Naive B cell (primary cell): ENCODE measurements at regions not wholly inside any gene's neighbourhood (a gene's known extent, or its start where the extent isn't known, plus 50 kb on each side); places are given as distances from the start of the nearest gene placed in this dataset.
A peak's percentile ranks its signal among the peaks of the same experiment; 100 is the strongest.
"Not testable (repeated sequence)": the region's sequence is repeated elsewhere in the genome, so short reads cannot be mapped to it uniquely, and the experiment has no call there.

Source experiments
- ATAC-seq, 2 donors: fragments of 150-1000 bp; cut with Tn5 transposase; 2 replicates each; pipeline ENCODE4 v1.10.0; 2021; ENCODE audit warnings: low read depth in 2 of 2, mild to moderate bottlenecking in 2 of 2, moderate library complexity in 2 of 2
- DNase-seq: peaks from one replicate; pipeline ENCODE4 v3.0.0; 2022
- H3K27ac Mint-ChIP-seq, 6 donors: one replicate each; pipeline ENCODE4 v1.8.0; 2020 to 2022; ENCODE audit warnings: mild to moderate bottlenecking in 6 of 6, mixed read lengths in 6 of 6, moderate library complexity in 5 of 6, inconsistent platforms in 2 of 6
- H3K27me3 Mint-ChIP-seq, 3 donors: one replicate each; pipeline ENCODE4 v1.8.0; 2021 to 2022; ENCODE audit warnings: mixed read lengths in 3 of 3, mild to moderate bottlenecking in 1 of 3
- H3K36me3 Mint-ChIP-seq, 2 donors: one replicate each; pipeline ENCODE4 v1.8.0; 2020 to 2022; ENCODE audit warnings: mixed read lengths in 2 of 2, inconsistent platforms in 1 of 2, mild to moderate bottlenecking in 1 of 2
- H3K4me1 Mint-ChIP-seq, 3 donors: one replicate each; pipeline ENCODE4 v1.8.0; 2020 to 2022; ENCODE audit warnings: mixed read lengths in 3 of 3, inconsistent platforms in 1 of 3, mild to moderate bottlenecking in 1 of 3, moderate library complexity in 1 of 3
- H3K4me3 Mint-ChIP-seq, 8 donors: one replicate each; pipeline ENCODE4 v1.8.0; 2020 to 2022; ENCODE audit warnings: mild to moderate bottlenecking in 8 of 8, mixed read lengths in 8 of 8, moderate library complexity in 8 of 8, inconsistent platforms in 2 of 8
- H3K9me3 Mint-ChIP-seq, 7 donors: one replicate each; pipeline ENCODE4 v1.8.0; 2020 to 2022; ENCODE audit warnings: mixed read lengths in 7 of 7, mild to moderate bottlenecking in 5 of 7, inconsistent platforms in 2 of 7, moderate library complexity in 1 of 7

- H3K9me3 Mint-ChIP-seq, ATAC-seq, H3K4me3 Mint-ChIP-seq, H3K4me1 Mint-ChIP-seq, H3K36me3 Mint-ChIP-seq, H3K27ac Mint-ChIP-seq, DNase-seq, H3K27me3 Mint-ChIP-seq: not testable (repeated sequence)
Measured at GRCh38 chr13:22813531-22814377, 367.0 kb upstream of the SGCG start.

- H3K36me3 Mint-ChIP-seq, H3K27ac Mint-ChIP-seq: not testable (repeated sequence)
Measured at GRCh38 chr13:22814433-22814832, 366.3 kb upstream of the SGCG start.

GRCh38 chr13:22821589-22821988 lies 359.2 kb upstream of the SGCG start:
- H3K9me3 Mint-ChIP-seq, result peaks cover 0 to 4% (median 1%) of the 10 kb centered on the region in 7 donors
- no peaks in the 10 kb centered on the region for H3K4me1 Mint-ChIP-seq
- ATAC-seq (no peak), DNase-seq (no peak)
- H3K4me3 Mint-ChIP-seq, result no peak overlapping the region
- H3K36me3 Mint-ChIP-seq, result no peaks in the 10 kb centered on the region
- peaks cover 0 to 11% (median 0%) of the 10 kb centered on the region in 3 donors for H3K27me3 Mint-ChIP-seq
- H3K27ac Mint-ChIP-seq, result no peak overlapping the region

More at GRCh38 chr13:22814433-22814832, 366.3 kb upstream of the SGCG start:
- DNase-seq, H3K27me3 Mint-ChIP-seq, H3K4me1 Mint-ChIP-seq, H3K4me3 Mint-ChIP-seq, ATAC-seq, H3K9me3 Mint-ChIP-seq: not testable (repeated sequence)

GRCh38 chr13:22825186-22825585 lies 355.6 kb upstream of the SGCG start:
- ATAC-seq (no peak), DNase-seq (no peak)
- peaks cover 0 to 3% (median 1%) of the 10 kb centered on the region in 7 donors for H3K9me3 Mint-ChIP-seq
- H3K36me3 Mint-ChIP-seq, result no peaks in the 10 kb centered on the region
- H3K4me1 Mint-ChIP-seq, result no peaks in the 10 kb centered on the region
- H3K4me3 Mint-ChIP-seq, result no peak overlapping the region
- peaks cover 0 to 2% (median 0%) of the 10 kb centered on the region in 3 donors for H3K27me3 Mint-ChIP-seq
- no peak overlapping the region for H3K27ac Mint-ChIP-seq

GRCh38 chr13:22828081-22828480 lies 352.7 kb upstream of the SGCG start:
- no peak for DNase-seq
- H3K27ac Mint-ChIP-seq, result no peak overlapping the region
- H3K9me3 Mint-ChIP-seq, result peaks cover 0 to 3% (median 0%) of the 10 kb centered on the region in 7 donors
- H3K27me3 Mint-ChIP-seq, result no peaks in the 10 kb centered on the region
- no peaks in the 10 kb centered on the region for H3K36me3 Mint-ChIP-seq
- H3K4me3 Mint-ChIP-seq, result no peak overlapping the region
- no peaks in the 10 kb centered on the region for H3K4me1 Mint-ChIP-seq
- ATAC-seq, result no peak

GRCh38 chr13:22836475-22836874 lies 344.3 kb upstream of the SGCG start:
- H3K4me1 Mint-ChIP-seq, result no peaks in the 10 kb centered on the region
- H3K4me3 Mint-ChIP-seq, result no peak overlapping the region
- ATAC-seq (no peak), DNase-seq (no peak)
- H3K36me3 Mint-ChIP-seq, result no peaks in the 10 kb centered on the region
- H3K27ac Mint-ChIP-seq, result no peak overlapping the region
- H3K27me3 Mint-ChIP-seq, result peaks cover 0 to 21% (median 19%) of the 10 kb centered on the region in 3 donors
- peaks cover 0 to 3% (median 0%) of the 10 kb centered on the region in 7 donors for H3K9me3 Mint-ChIP-seq

DNA sequence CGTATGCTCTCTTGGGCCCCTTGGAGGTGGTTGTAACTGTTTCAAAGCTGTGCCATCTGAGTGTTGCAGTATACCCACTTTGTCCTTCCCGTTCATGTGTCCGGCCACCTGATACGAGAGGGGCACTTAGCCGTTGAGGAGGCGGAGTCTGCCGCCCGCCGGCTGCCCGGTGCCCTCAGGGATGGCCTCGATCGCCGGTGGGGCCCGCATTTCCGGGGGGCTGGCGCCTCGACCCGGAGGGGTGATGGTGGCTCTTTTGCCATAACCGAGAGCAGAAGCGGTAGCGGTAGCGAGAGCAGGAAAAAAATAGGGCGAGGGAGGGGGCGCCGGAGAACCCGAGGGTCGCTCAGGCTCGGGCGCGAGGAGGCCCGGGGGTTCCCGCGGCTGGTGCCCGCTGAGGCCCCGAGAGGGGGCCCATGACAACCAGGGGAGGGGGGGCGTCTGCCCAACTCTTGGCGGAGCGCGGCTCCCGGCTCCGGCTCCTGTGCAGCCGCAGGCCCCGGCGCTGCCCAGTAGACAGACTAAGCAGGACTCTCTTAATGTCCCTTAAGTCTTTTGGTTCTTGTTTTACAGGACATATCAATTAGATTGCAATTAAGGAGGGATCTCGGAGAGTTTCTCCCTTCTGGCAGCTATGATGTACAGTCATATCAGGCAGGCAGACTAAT lies 342.7 kb upstream of the SGCG start:
- no peaks in the 10 kb centered on the region for H3K36me3 Mint-ChIP-seq
- H3K4me1 Mint-ChIP-seq, result no peaks in the 10 kb centered on the region
- no peak overlapping the region for H3K27ac Mint-ChIP-seq
- H3K9me3 Mint-ChIP-seq, result peaks cover 0 to 3% (median 0%) of the 10 kb centered on the region in 7 donors
- H3K27me3 Mint-ChIP-seq, result peaks cover 0 to 21% (median 19%) of the 10 kb centered on the region in 3 donors
- no peak overlapping the region for H3K4me3 Mint-ChIP-seq
- ATAC-seq (no peak), DNase-seq (no peak)

DNA sequence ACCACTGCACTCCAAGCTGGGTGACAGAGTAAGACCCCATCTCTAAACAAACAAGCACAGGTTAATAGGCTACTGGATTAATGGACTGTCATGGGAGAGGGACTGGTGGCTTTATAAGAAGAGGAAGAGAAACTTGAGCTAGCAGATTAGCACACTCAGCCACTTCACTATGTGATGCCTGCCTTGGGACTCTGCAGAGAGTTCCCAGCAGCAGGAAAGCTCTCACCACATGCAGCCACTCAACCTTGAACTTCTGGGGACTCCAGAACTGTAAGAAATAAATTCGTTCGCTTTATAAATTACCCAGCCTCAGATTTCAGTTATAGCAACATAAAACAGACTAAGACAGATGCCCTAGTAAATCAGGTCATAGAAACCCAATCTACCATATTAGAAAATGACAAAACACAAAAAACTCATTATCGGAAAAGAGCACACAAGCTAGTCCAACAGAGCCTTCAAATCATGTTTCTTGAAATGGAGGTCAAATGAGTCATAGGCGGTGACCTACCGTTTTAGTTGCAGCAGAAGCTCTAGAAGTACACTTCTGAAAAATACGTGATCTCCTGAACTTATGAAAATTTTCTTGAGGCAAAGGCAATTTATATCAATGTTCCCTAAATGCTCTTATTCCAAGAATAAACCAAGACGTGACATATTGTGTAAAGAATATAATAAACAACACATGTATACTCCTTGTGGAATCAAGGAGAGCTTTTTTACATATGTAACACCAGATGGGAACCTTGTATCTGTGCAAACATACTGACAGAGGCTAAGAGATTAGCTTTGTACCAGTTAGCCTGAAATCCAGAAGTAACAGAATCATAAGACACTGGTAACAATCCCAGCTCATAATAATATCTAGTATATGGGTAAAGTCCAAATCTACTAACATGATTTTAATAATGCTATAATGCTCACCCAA lies 340.9 kb upstream of the SGCG start:
- DNase-seq, result no peak
- H3K9me3 Mint-ChIP-seq, result peaks cover 0 to 4% (median 0%) of the 10 kb centered on the region in 7 donors
- no peaks in the 10 kb centered on the region for H3K4me1 Mint-ChIP-seq
- no peaks in the 10 kb centered on the region for H3K36me3 Mint-ChIP-seq
- ATAC-seq, result no peak
- peaks cover 0 to 21% (median 19%) of the 10 kb centered on the region in 3 donors for H3K27me3 Mint-ChIP-seq
- H3K27ac Mint-ChIP-seq, result no peak overlapping the region
- H3K4me3 Mint-ChIP-seq, result no peak overlapping the region

- no peak for DNase-seq
- H3K27me3 Mint-ChIP-seq, result no peaks in the 10 kb centered on the region
- H3K36me3 Mint-ChIP-seq, result no peaks in the 10 kb centered on the region
- H3K4me3 Mint-ChIP-seq, result no peak overlapping the region
- H3K4me1 Mint-ChIP-seq, result no peaks in the 10 kb centered on the region
- H3K9me3 Mint-ChIP-seq, result peaks cover 0 to 4% (median 0%) of the 10 kb centered on the region in 7 donors
- H3K27ac Mint-ChIP-seq, result no peak overlapping the region
- no peak for ATAC-seq
Measured at GRCh38 chr13:22846551-22846950, 334.2 kb upstream of the SGCG start.

- ATAC-seq (no peak), DNase-seq (no peak)
- Mint-ChIP-seq H3K4me3 (no peak overlapping the region), H3K27me3 (no peaks in the 10 kb centered on the region), H3K36me3 (no peaks in the 10 kb centered on the region), H3K27ac (no peak overlapping the region), H3K4me1 (no peaks in the 10 kb centered on the region), H3K9me3 (peaks cover 0 to 4% (median 2%) of the 10 kb centered on the region in 7 donors)
Measured at GRCh38 chr13:22848539-22849052, 332.2 kb upstream of the SGCG start.

GRCh38 chr13:22855926-22856325 lies 324.9 kb upstream of the SGCG start:
- Mint-ChIP-seq H3K27ac (peak overlapping the region in 1 of 6 donors; percentile 33), H3K4me1 (no peaks in the 10 kb centered on the region), H3K4me3 (no peak overlapping the region), H3K9me3 (peaks cover 0 to 7% (median 0%) of the 10 kb centered on the region in 7 donors), H3K36me3 (no peaks in the 10 kb centered on the region), H3K27me3 (no peaks in the 10 kb centered on the region)
- DNase-seq, result no peak
- no peak for ATAC-seq

- not testable (repeated sequence) for H3K27me3 Mint-ChIP-seq, H3K4me3 Mint-ChIP-seq, H3K27ac Mint-ChIP-seq, ATAC-seq, H3K36me3 Mint-ChIP-seq, H3K9me3 Mint-ChIP-seq, DNase-seq, H3K4me1 Mint-ChIP-seq
Measured at GRCh38 chr13:22858980-22859379, 321.8 kb upstream of the SGCG start.

DNA sequence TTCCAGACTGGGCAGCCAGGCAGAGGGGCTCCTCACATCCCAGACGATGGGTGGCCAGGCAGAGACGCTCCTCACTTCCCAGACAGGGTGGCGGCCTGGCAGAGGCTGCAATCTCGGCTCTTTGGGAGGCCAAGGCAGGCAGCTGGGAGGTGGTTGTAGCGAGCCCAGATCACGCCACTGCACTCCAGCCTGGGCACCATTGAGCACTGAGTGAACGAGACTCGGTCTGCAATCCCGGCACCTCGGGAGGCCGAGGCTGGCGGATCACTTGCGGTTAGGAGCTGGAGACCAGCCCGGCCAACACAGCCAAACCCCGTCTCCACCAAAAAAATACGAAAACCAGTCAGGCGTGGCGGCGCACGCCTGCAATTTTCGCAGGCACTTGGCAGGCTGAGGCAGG lies 321.4 kb upstream of the SGCG start:
- H3K36me3 Mint-ChIP-seq, H3K4me3 Mint-ChIP-seq, H3K27me3 Mint-ChIP-seq, H3K9me3 Mint-ChIP-seq, H3K4me1 Mint-ChIP-seq, ATAC-seq, DNase-seq, H3K27ac Mint-ChIP-seq: not testable (repeated sequence)
